LNCAP (cell line): ENCODE measurements at regions not wholly inside any gene's neighbourhood (a gene's known extent, or its start where the extent isn't known, plus 50 kb on each side); places are given as distances from the start of the nearest gene placed in this dataset.

Source experiments
- CTCF ChIP-seq: fragments of 450-650 bp; IDR thresholded peaks from 2 replicates; pipeline ENCODE4 v1.5.1; 2017; ENCODE audit warnings: mild to moderate bottlenecking

- no peak for TF ChIP-seq CTCF
Measured at GRCh38 chr20:53834749-53835148, 235.6 kb downstream of the BCAS1 start.

GRCh38 chr20:53834062-53834442 is 236.3 kb downstream of the BCAS1 start:
- TF ChIP-seq CTCF, result no peak

- TF ChIP-seq CTCF, result no peak
Measured at GRCh38 chr20:53833333-53834061, 236.9 kb downstream of the BCAS1 start.

DNA sequence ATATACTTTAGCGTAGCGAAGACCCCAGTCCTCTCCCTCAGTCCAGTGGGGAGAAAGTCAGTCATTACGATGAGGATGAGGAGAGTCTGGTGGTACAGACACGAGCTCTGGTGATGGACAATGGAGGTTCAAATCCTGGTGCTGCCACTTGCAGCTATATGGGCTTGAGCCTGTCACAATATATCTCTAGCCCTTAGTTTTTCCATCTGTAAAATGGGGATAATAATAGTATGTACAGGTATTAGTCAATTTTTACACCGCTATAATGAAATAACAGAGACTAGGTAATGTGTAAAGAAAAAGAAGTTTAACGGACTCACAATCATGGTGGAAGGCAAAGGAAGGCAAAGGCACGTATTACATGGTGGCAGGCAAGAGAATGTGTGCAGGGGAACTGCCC is 237.9 kb downstream of the BCAS1 start:
- TF ChIP-seq CTCF, result no peak

DNA sequence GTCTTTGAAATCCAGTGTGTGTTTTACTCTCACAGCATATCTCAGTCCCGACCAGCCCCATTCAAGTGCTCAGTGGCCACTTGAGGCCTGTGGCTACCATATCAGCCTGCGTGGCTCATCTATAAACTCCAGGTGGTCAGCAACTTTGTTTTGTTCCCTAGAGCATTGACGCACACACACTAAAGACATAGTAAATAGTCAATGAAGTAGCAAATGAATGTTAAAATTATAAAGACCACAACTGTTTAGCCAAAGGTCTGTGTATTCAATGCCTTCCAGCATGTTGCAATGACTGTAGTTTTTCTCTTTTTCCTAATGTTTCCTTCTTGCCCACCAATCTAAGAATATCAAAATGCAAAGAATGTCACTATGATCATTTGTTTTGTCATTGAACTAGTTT is 238.2 kb upstream of the ZNF217 start:
- TF ChIP-seq CTCF, result no peak

DNA sequence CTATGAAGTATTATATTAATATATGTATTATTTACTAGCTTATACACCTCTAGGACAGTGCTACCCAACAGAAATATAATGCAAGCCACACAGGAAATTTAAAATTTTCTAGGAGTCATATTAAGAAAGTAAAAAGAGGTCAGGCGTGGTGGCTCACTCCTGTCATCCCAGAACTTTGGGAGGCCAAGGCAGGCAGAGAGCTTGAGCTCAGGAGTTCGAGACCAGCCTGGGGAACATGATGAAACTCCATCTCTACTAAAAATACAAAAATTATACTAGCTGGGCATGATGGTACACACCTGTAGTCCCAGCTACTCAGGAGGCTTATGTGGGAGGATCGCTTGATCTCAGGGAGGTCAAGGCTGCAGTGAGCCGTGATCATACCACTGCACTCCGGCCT is 237.6 kb upstream of the ZNF217 start:
- TF ChIP-seq CTCF, result no peak

- TF ChIP-seq CTCF, result no peak
Measured at GRCh38 chr20:53829724-53830521, 236.3 kb upstream of the ZNF217 start.
